ENCODE measurements at regions not wholly inside any gene's neighbourhood (a gene's known extent, or its start where the extent isn't known, plus 50 kb on each side); places are given as distances from the start of the nearest gene placed in this dataset.
"Not testable (repeated sequence)": the region's sequence is repeated elsewhere in the genome, so short reads cannot be mapped to it uniquely, and the experiment has no call there.

- DNase-seq (ENCODE audit: low read depth) = no peak
Measured at GRCh38 chr4:83923341-83923740, 387.4 kb downstream of the GPAT3 start.

- DNase-seq (ENCODE audit: low read depth) = no peak
Measured at GRCh38 chr4:83922402-83922801, 386.5 kb downstream of the GPAT3 start.

- no peak for DNase-seq (ENCODE audit: low read depth)
Measured at GRCh38 chr4:83921124-83921523, 385.2 kb downstream of the GPAT3 start.

- DNase-seq (ENCODE audit: low read depth) = no peak
Measured at GRCh38 chr4:83920375-83920774, 384.5 kb downstream of the GPAT3 start.

GRCh38 chr4:83917572-83917971 lies 381.7 kb downstream of the GPAT3 start:
- DNase-seq (ENCODE audit: low read depth) = no peak

- DNase-seq (ENCODE audit: low read depth) = peak; percentile 74
Measured at GRCh38 chr4:83910693-83911092, 374.8 kb downstream of the GPAT3 start.

GRCh38 chr4:83906561-83906960 lies 370.7 kb downstream of the GPAT3 start:
- peak; percentile 51 for DNase-seq (ENCODE audit: low read depth)

- DNase-seq (ENCODE audit: low read depth) = peak; percentile 58
Measured at GRCh38 chr4:83905952-83906351, 370.0 kb downstream of the GPAT3 start.

GRCh38 chr4:83903740-83904139 lies 367.8 kb downstream of the GPAT3 start:
- DNase-seq (ENCODE audit: low read depth) = not testable (repeated sequence)

- DNase-seq (ENCODE audit: low read depth) = no peak
Measured at GRCh38 chr4:83894831-83895230, 358.9 kb downstream of the GPAT3 start.

GRCh38 chr4:83890816-83891215 lies 354.9 kb downstream of the GPAT3 start:
- peak; percentile 4 for DNase-seq (ENCODE audit: low read depth)

- peak; percentile 25 for DNase-seq (ENCODE audit: low read depth)
Measured at GRCh38 chr4:83890231-83890630, 354.3 kb downstream of the GPAT3 start.

- DNase-seq (ENCODE audit: low read depth) = peak; percentile 55
Measured at GRCh38 chr4:83889802-83890201, 353.9 kb downstream of the GPAT3 start.

GRCh38 chr4:83885256-83886182 lies 349.6 kb downstream of the GPAT3 start:
- DNase-seq (ENCODE audit: low read depth) = no peak

GRCh38 chr4:83876047-83876446 lies 340.1 kb downstream of the GPAT3 start:
- peak; percentile 63 for DNase-seq (ENCODE audit: low read depth)

GRCh38 chr4:83875437-83875836 lies 339.5 kb downstream of the GPAT3 start:
- DNase-seq (ENCODE audit: low read depth) = no peak

- DNase-seq (ENCODE audit: low read depth) = no peak
Measured at GRCh38 chr4:83873996-83874395, 338.1 kb downstream of the GPAT3 start.

- DNase-seq (ENCODE audit: low read depth) = no peak
Measured at GRCh38 chr4:83870328-83870950, 334.5 kb downstream of the GPAT3 start.

- DNase-seq (ENCODE audit: low read depth) = no peak
Measured at GRCh38 chr4:83866834-83867621, 331.1 kb downstream of the GPAT3 start.

- DNase-seq (ENCODE audit: low read depth) = no peak
Measured at GRCh38 chr4:83865417-83866150, 329.7 kb downstream of the GPAT3 start.

GRCh38 chr4:83864097-83864817 lies 328.3 kb downstream of the GPAT3 start:
- no peak for DNase-seq (ENCODE audit: low read depth)

Measured in LHCN-M2 (cell line).